ENCODE measurements at regions not wholly inside any gene's neighbourhood (a gene's known extent, or its start where the extent isn't known, plus 50 kb on each side); places are given as distances from the start of the nearest gene placed in this dataset.

DNA sequence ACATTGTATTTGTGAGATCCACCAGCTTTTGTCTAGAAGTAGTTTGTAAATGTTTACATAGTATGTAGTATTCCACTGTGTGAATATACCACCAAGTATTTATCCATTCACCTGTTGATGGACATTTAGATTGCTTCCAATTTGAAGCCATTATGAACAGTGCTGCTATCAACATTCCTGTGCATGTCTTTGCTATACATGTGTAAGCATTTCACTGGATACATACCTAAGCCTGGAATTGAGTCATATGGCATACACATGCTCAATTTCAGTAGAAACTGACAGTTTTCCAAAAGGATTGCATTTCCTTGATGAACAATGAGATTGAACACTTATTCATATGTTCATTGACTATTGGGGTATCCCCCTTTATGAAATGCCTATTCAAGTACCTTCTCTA lies 540.6 kb upstream of the SOX9 start:
- TF ChIP-seq, protein P1, sequence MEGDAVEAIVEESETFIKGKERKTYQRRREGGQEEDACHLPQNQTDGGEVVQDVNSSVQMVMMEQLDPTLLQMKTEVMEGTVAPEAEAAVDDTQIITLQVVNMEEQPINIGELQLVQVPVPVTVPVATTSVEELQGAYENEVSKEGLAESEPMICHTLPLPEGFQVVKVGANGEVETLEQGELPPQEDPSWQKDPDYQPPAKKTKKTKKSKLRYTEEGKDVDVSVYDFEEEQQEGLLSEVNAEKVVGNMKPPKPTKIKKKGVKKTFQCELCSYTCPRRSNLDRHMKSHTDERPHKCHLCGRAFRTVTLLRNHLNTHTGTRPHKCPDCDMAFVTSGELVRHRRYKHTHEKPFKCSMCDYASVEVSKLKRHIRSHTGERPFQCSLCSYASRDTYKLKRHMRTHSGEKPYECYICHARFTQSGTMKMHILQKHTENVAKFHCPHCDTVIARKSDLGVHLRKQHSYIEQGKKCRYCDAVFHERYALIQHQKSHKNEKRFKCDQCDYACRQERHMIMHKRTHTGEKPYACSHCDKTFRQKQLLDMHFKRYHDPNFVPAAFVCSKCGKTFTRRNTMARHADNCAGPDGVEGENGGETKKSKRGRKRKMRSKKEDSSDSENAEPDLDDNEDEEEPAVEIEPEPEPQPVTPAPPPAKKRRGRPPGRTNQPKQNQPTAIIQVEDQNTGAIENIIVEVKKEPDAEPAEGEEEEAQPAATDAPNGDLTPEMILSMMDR (conservative IDR thresholded peaks at IDR 0.05 in 1 of 2, IDR thresholded peaks at IDR 0.05 in 1 of 2; ENCODE audit: extremely low read depth in 1 of 2, insufficient read depth in 1 of 2, low read depth in 1 of 2, low read length in 2 of 2) = no peak
- no peak for TF ChIP-seq EZH2 (IDR thresholded peaks at IDR 0.05; ENCODE audit: borderline replicate concordance, low read length)

Measured in mammary epithelial cell (primary cell).